Gastrocnemius medialis (tissue), 4 donors: ENCODE measurements at regions not wholly inside any gene's neighbourhood (a gene's known extent, or its start where the extent isn't known, plus 50 kb on each side); places are given as distances from the start of the nearest gene placed in this dataset.
A peak's percentile ranks its signal among the peaks of the same experiment; 100 is the strongest.

Source experiments
- ATAC-seq, 2 donors: fragments of 150-250 bp; one replicate each; pipeline ENCODE4 v1.9.1; 2016
- DNase-seq, 2 donors: peaks; one replicate each; pipeline ENCODE4 v3.0.0-alpha.2; 2019
- H3K27ac ChIP-seq, 4 donors: fragments of 200-600 bp; sonication (generic); 1 replicate in 1 of 4; 2 replicates in 3 of 4; pipeline ENCODE4 v1.5.1; 2016 to 2018; ENCODE audit warnings: mild to moderate bottlenecking in 2 of 4, moderate library complexity in 1 of 4
- H3K27me3 ChIP-seq, 3 donors: fragments of 200-600 bp; sonication (generic) in 2 of 3; 1 replicate in 1 of 3; 2 replicates in 2 of 3; pipeline versions ENCODE4 v1.5.1 to v1.6.0; 2016 to 2019; ENCODE audit warnings: mild to moderate bottlenecking in 1 of 3, moderate library complexity in 1 of 3
- H3K36me3 ChIP-seq, 2 donors: fragments of 200-600 bp; sonication (generic) in 1 of 2; one replicate each; pipeline ENCODE4 v1.5.1; 2017 to 2018
- H3K4me1 ChIP-seq, 2 donors: fragments of 200-600 bp; sonication (generic) in 1 of 2; one replicate each; pipeline ENCODE4 v1.5.1; 2016 to 2017; ENCODE audit warnings: mild to moderate bottlenecking in 2 of 2
- H3K4me3 ChIP-seq, 4 donors: fragments of 200-600 bp; sonication (generic) in 3 of 4; 1 replicate in 1 of 4; 2 replicates in 3 of 4; pipeline ENCODE4 v1.5.1; 2016 to 2019; ENCODE audit warnings: mild to moderate bottlenecking in 2 of 4
- H3K9me3 ChIP-seq, 3 donors: fragments of 200-600 bp; sonication (generic) in 2 of 3; 1 replicate in 1 of 3; 2 replicates in 2 of 3; pipeline ENCODE4 v1.5.1; 2016 to 2019
- POLR2A ChIP-seq, 2 donors: fragments of 450-650 bp; IDR thresholded peaks; one replicate each; pipeline ENCODE4 v1.6.1; 2017; ENCODE audit warnings: antibody characterized with exemption in 2 of 2, mild to moderate bottlenecking in 2 of 2, moderate library complexity in 2 of 2
- in situ Hi-C, 4 donors: fragments of 200-750 bp; cut with MboI; loops; one replicate each; pipeline versions ENCODE4 v1.15.0 to v1.8.0; 2017; ENCODE audit warnings: low sequenced_read_pairs in 4 of 4
- intact Hi-C: fragments of 100-400 bp; cut with DNase I; formaldehyde crosslinking; loops from one replicate; pipeline ENCODE4 v1.15.1; 2023; ENCODE audit warnings: low total_unique reads
- TF ChIP-seq, protein P1 (sequence below), 5 experiments: fragments of 450-650 bp in 3 of 5; fragments of 200-600 bp in 2 of 5; sonication (generic) in 2 of 5; IDR thresholded peaks in 4 of 5; conservative IDR thresholded peaks in 1 of 5; 1 replicate in 4 of 5; 2 replicates in 1 of 5; pipeline ENCODE4 v1.5.1; 2016 to 2019; ENCODE audit warnings: antibody characterized with exemption in 5 of 5, mild to moderate bottlenecking in 3 of 5, moderate library complexity in 3 of 5

DNA sequence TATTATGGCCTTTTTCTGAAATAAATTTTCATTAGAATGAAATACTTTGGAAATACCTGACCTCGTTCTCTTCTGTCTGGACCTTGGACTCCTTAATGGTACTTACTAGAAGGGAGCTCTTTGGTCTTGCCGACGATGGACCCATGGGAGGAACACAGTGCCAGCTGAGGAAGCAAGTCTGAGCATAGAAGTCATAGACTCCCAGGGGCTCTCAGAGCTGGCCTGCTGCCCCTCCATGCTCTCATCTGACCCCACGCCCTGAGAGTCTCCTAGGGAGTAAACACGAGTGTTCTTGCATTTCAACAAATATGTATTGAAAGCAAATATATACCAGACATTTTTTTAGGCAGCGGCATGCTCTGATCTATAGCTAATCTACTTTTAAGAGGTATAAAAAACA is 87.8 kb downstream of the PLEKHG1 start:
- Histone ChIP-seq H3K27ac (peak overlapping the region; percentile 37 to 79 (median 74)), H3K36me3 (no peaks in the 10 kb centered on the region), H3K4me1 (peaks cover 6 to 7% of the 10 kb centered on the region in 2 donors), H3K27me3 (no peaks in the 10 kb centered on the region), H3K9me3 (no peaks in the 10 kb centered on the region), H3K4me3 (peak overlapping the region in 1 of 4 donors; percentile 10)
- TF ChIP-seq, protein P1, sequence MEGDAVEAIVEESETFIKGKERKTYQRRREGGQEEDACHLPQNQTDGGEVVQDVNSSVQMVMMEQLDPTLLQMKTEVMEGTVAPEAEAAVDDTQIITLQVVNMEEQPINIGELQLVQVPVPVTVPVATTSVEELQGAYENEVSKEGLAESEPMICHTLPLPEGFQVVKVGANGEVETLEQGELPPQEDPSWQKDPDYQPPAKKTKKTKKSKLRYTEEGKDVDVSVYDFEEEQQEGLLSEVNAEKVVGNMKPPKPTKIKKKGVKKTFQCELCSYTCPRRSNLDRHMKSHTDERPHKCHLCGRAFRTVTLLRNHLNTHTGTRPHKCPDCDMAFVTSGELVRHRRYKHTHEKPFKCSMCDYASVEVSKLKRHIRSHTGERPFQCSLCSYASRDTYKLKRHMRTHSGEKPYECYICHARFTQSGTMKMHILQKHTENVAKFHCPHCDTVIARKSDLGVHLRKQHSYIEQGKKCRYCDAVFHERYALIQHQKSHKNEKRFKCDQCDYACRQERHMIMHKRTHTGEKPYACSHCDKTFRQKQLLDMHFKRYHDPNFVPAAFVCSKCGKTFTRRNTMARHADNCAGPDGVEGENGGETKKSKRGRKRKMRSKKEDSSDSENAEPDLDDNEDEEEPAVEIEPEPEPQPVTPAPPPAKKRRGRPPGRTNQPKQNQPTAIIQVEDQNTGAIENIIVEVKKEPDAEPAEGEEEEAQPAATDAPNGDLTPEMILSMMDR (IDR thresholded peaks at IDR 0.05 in 4 of 5, conservative IDR thresholded peaks at IDR 0.05 in 1 of 5), result no peak
- TF ChIP-seq POLR2A (IDR thresholded peaks at IDR 0.05), result no peak
- intact Hi-C loops, result loop anchor here (10.0 kb wide), 1 partner anchor 273 kb away; no protein-coding TSS in a partner anchor
- in situ Hi-C loops, result no loop called here
- peak in 1 of 2 donors; percentile 28 for DNase-seq
- ATAC-seq, result peak; percentile 28

DNA sequence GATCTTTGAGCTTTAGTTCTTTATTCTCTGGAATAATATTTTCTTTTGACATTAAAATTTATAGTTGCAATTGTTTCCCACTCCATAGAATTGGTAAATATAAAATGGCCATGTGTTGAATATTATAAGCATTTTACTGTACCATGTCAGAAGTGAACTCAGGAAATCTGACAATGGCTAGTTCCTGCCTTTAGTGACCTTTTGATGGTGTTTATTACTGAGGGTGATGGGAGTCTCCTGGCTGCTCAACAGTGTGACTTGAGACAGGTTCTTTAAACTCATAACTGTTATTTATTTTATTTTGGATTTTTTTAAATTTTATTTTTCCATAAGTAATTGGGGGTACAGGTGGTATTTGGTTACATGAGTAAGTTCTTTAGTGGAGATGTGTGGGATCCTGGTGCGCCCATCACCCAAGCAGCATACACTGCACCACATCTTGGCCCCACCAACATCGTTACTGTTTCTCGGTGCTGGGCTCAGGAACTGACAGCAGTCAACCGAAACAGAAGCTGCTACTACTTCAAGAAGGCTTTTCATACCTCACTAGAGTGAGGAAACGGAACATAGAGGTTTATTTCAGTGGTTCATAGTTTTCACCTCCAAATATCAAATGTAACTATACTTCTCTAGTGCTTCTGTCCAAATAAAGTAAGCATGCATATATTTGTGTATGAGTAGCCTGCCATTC is 90.4 kb downstream of the PLEKHG1 start:
- no peaks in the 10 kb centered on the region for H3K9me3 ChIP-seq
- TF ChIP-seq POLR2A (IDR thresholded peaks at IDR 0.05), result no peak
- TF ChIP-seq, protein P1 (IDR thresholded peaks at IDR 0.05 in 4 of 5, conservative IDR thresholded peaks at IDR 0.05 in 1 of 5), result no peak
- H3K27me3 ChIP-seq, result no peaks in the 10 kb centered on the region
- H3K36me3 ChIP-seq, result no peaks in the 10 kb centered on the region
- no peak overlapping the region for H3K4me3 ChIP-seq
- peaks cover 6 to 7% of the 10 kb centered on the region in 2 donors for H3K4me1 ChIP-seq
- in situ Hi-C loops (no loop called here), intact Hi-C loops (loop anchor here (10.0 kb wide), 1 partner anchor 275 kb away; no protein-coding TSS in a partner anchor)
- DNase-seq (no peak), ATAC-seq (no peak)
- H3K27ac ChIP-seq, result no peak overlapping the region

DNA sequence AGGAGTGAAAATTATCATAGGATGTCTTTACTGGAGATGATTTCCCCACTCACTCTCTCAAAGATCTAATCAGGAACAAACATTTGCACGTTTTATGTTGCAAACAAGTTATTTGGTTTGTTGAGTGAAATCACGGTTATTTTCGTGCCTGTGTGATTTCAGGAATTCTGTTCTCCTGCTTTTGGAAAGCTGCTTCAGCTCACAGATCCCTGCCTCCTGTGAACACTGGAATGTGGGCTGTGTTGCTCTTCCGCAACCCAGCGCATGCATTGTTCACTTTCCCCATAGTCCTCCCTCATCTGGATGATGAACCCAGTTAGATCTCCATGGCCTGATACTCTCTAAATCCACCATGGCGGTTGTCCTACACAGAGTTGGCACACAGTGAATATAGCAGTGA is 91.0 kb downstream of the PLEKHG1 start:
- intact Hi-C loops, result no loop called here
- peaks cover 6 to 7% of the 10 kb centered on the region in 2 donors for H3K4me1 ChIP-seq
- no peak for DNase-seq

DNA sequence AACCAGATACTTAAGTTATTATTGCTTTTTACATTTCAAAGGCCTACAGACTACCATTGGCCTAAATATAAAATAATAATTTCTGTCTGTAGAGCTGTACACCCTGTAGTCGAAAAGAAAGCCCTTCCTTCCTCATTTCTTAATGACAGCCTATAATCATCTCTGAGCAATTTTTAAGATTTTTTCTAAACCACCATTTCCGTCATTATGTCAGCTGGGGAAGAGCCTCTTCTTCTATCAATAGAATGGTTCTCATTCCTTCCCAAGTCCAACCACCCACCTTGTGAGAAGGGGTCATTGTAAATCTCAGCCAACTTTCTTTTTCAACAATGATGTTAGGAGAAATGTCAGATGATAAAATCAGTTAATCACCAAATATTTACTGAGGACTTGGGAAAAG is 91.8 kb downstream of the PLEKHG1 start:
- H3K36me3 ChIP-seq, result no peaks in the 10 kb centered on the region
- ATAC-seq (no peak), DNase-seq (no peak)
- intact Hi-C loops, result no loop called here
- no peak overlapping the region for H3K27ac ChIP-seq
- H3K4me3 ChIP-seq, result no peak overlapping the region
- H3K27me3 ChIP-seq, result no peaks in the 10 kb centered on the region
- H3K4me1 ChIP-seq, result peaks cover 6 to 7% of the 10 kb centered on the region in 2 donors
- in situ Hi-C loops, result no loop called here
- TF ChIP-seq, protein P1 (IDR thresholded peaks at IDR 0.05 in 4 of 5, conservative IDR thresholded peaks at IDR 0.05 in 1 of 5), result no peak
- no peak for TF ChIP-seq POLR2A (IDR thresholded peaks at IDR 0.05)
- no peaks in the 10 kb centered on the region for H3K9me3 ChIP-seq

More for the DNA sequence above, 91.0 kb downstream of the PLEKHG1 start:
- Histone ChIP-seq H3K36me3 (no peaks in the 10 kb centered on the region), H3K4me3 (no peak overlapping the region), H3K27ac (no peak overlapping the region), H3K9me3 (no peaks in the 10 kb centered on the region), H3K27me3 (no peaks in the 10 kb centered on the region)
- no peak for TF ChIP-seq POLR2A (IDR thresholded peaks at IDR 0.05)
- TF ChIP-seq, protein P1 (IDR thresholded peaks at IDR 0.05 in 4 of 5, conservative IDR thresholded peaks at IDR 0.05 in 1 of 5), result no peak
- in situ Hi-C loops, result no loop called here
- no peak for ATAC-seq
